ENCODE measurements at regions not wholly inside any gene's neighbourhood (a gene's known extent, or its start where the extent isn't known, plus 50 kb on each side); places are given as distances from the start of the nearest gene placed in this dataset.

GRCh38 chr17:56064506-56064905 lies 88.8 kb upstream of the ANKFN1 start (continued):
- TF ChIP-seq CBX3 (IDR thresholded peaks at IDR 0.05; ENCODE audit: borderline replicate concordance, low read depth) (no peak), PAX5 (IDR thresholded peaks at IDR 0.05; ENCODE audit: borderline replicate concordance, low read depth, low read length) (no peak), RELA (IDR thresholded peaks at IDR 0.05; ENCODE audit: borderline replicate concordance, partially characterized antibody) (no peak), NFYB (IDR thresholded peaks at IDR 0.05; ENCODE audit: insufficient read depth, low read depth, low read length) (no peak), ZNF622 (IDR thresholded peaks at IDR 0.05) (no peak), BMI1 (IDR thresholded peaks at IDR 0.05; ENCODE audit: borderline replicate concordance) (no peak), SMC3 (IDR thresholded peaks at IDR 0.05; ENCODE audit: borderline replicate concordance, low read length) (no peak), JUND (IDR thresholded peaks at IDR 0.05; ENCODE audit: low read depth, low read length) (no peak), STAT1 (conservative IDR thresholded peaks at IDR 0.05) (no peak), TCF3 (IDR thresholded peaks at IDR 0.05; ENCODE audit: borderline replicate concordance, insufficient read depth, low read depth, low read length) (no peak), CEBPB (IDR thresholded peaks at IDR 0.05; ENCODE audit: borderline replicate concordance in 1 of 2, low read depth in 2 of 2, low read length in 2 of 2) (no peak)

DNA sequence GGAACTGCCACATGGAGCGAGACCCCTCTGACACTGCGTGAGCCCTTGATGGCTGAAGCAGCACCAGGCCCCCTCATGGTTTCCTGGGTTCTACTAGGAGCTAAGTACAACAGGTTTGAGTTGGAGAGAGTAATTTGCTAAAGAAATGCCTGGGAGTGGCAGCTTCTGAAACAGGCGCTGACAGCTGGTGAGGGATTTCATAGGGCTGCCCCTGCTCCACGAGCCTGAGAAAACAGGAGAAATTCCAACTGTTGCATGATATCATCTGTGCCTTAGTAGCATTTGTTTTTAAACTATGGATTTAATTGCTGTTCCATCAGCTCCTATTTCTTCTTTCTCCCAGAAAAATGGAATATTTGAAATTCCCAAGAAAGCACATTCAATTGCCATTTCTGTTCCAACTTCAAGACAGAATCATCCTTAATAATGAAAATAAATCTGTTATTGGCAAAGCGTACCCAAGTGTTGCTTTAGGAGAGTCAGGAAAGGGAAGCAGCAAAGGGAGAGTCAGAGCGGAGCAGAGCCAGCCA lies 78.8 kb upstream of the ANKFN1 start:
- H3K9me3 ChIP-seq (replicated peaks; ENCODE audit: control insufficient read depth, insufficient read depth, low read length): no peaks in the 10 kb centered on the region
- ChIA-PET CTCF (no interaction called here), RAD21 (ENCODE audit: unreplicated experiment) (no interaction called here), SMC1A (ENCODE audit: uncharacterized antibody, unreplicated experiment) (interaction anchor here (0.8 kb wide), 1 partner anchor 17 kb away, joined by 3 read pairs; no protein-coding TSS in a partner anchor), POLR2A (no interaction called here)
- no peaks in the 10 kb centered on the region for H3K27me3 ChIP-seq (replicated peaks in 1 of 2; ENCODE audit: control insufficient read depth in 2 of 2, insufficient read depth in 2 of 2, low read length in 1 of 2)
- H4K20me1 ChIP-seq (ENCODE audit: control insufficient read depth, insufficient read depth): no peaks in the 10 kb centered on the region
- H3K9ac ChIP-seq (ENCODE audit: control insufficient read depth, insufficient read depth, low read length): no peak overlapping the region
- H3K4me1 ChIP-seq (ENCODE audit: control insufficient read depth, insufficient read depth, low read length): no peaks in the 10 kb centered on the region
- no peak overlapping the region for H2AFZ ChIP-seq (ENCODE audit: control insufficient read depth, low read depth, low read length)
- no peak overlapping the region for H3K4me3 ChIP-seq
- DNase-seq (ENCODE audit: low read depth, low spot score) (no peak), ATAC-seq (no peak), FAIRE-seq (no peak)
- 19% methylated on average over 6 of the region's 6 CpGs for WGBS (ENCODE audit: insufficient coverage, insufficient replicate concordance, low lambda C conversion rate, missing lambda C conversion rate)
- intact Hi-C loops (cut with micrococcal nuclease; ENCODE audit: unreplicated experiment) (no loop called here), in situ Hi-C loops (cut with MboI) (no loop called here)
- no peak overlapping the region for H3K27ac ChIP-seq (ENCODE audit: control insufficient read depth, insufficient read depth)
- H3K36me3 ChIP-seq (ENCODE audit: control insufficient read depth in 2 of 2, insufficient read depth in 2 of 2, low read length in 1 of 2): no peaks in the 10 kb centered on the region
- no peaks in the 10 kb centered on the region for H3K79me2 ChIP-seq (ENCODE audit: control insufficient read depth, insufficient read depth, low read length)
- H3K4me2 ChIP-seq (ENCODE audit: control insufficient read depth, insufficient read depth): no peak overlapping the region
- BruUV-seq (replicated peaks): no TSS peak
- TF ChIP-seq ASH2L (IDR thresholded peaks at IDR 0.05; ENCODE audit: borderline replicate concordance, low read depth): no peak
- TF ChIP-seq SUZ12 (IDR thresholded peaks at IDR 0.05; ENCODE audit: unreplicated experiment): no peak
- TF ChIP-seq IKZF2 (IDR thresholded peaks at IDR 0.05): no peak
- TF ChIP-seq, protein P1, sequence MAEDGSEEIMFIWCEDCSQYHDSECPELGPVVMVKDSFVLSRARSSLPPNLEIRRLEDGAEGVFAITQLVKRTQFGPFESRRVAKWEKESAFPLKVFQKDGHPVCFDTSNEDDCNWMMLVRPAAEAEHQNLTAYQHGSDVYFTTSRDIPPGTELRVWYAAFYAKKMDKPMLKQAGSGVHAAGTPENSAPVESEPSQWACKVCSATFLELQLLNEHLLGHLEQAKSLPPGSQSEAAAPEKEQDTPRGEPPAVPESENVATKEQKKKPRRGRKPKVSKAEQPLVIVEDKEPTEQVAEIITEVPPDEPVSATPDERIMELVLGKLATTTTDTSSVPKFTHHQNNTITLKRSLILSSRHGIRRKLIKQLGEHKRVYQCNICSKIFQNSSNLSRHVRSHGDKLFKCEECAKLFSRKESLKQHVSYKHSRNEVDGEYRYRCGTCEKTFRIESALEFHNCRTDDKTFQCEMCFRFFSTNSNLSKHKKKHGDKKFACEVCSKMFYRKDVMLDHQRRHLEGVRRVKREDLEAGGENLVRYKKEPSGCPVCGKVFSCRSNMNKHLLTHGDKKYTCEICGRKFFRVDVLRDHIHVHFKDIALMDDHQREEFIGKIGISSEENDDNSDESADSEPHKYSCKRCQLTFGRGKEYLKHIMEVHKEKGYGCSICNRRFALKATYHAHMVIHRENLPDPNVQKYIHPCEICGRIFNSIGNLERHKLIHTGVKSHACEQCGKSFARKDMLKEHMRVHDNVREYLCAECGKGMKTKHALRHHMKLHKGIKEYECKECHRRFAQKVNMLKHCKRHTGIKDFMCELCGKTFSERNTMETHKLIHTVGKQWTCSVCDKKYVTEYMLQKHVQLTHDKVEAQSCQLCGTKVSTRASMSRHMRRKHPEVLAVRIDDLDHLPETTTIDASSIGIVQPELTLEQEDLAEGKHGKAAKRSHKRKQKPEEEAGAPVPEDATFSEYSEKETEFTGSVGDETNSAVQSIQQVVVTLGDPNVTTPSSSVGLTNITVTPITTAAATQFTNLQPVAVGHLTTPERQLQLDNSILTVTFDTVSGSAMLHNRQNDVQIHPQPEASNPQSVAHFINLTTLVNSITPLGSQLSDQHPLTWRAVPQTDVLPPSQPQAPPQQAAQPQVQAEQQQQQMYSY (CRISPR knock-in tag; IDR thresholded peaks at IDR 0.05): no peak
- TF ChIP-seq MLLT1 (IDR thresholded peaks at IDR 0.05): no peak
- TF ChIP-seq IKZF1 (conservative IDR thresholded peaks at IDR 0.05): no peak
- TF ChIP-seq, protein P2, sequence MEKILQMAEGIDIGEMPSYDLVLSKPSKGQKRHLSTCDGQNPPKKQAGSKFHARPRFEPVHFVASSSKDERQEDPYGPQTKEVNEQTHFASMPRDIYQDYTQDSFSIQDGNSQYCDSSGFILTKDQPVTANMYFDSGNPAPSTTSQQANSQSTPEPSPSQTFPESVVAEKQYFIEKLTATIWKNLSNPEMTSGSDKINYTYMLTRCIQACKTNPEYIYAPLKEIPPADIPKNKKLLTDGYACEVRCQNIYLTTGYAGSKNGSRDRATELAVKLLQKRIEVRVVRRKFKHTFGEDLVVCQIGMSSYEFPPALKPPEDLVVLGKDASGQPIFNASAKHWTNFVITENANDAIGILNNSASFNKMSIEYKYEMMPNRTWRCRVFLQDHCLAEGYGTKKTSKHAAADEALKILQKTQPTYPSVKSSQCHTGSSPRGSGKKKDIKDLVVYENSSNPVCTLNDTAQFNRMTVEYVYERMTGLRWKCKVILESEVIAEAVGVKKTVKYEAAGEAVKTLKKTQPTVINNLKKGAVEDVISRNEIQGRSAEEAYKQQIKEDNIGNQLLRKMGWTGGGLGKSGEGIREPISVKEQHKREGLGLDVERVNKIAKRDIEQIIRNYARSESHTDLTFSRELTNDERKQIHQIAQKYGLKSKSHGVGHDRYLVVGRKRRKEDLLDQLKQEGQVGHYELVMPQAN (conservative IDR thresholded peaks at IDR 0.05): no peak
